HepG2 (cell line): ENCODE measurements at regions not wholly inside any gene's neighbourhood (a gene's known extent, or its start where the extent isn't known, plus 50 kb on each side); places are given as distances from the start of the nearest gene placed in this dataset.

Experiments used
- CTCF ChIP-seq: sonication (generic); formaldehyde crosslinking; IDR thresholded peaks from 2 replicates; pipeline ENCODE4 v1.5.0; 2020; ENCODE audit warnings: mild to moderate bottlenecking, missing genetic modification reagents, moderate library complexity
- FOXA3 ChIP-seq: IDR thresholded peaks from 2 replicates; pipeline ENCODE4 v1.6.1; 2016; ENCODE audit warnings: missing genetic modification reagents, missing compliant biosample characterization
- HOXA9 ChIP-seq: sonication (generic); formaldehyde crosslinking; IDR thresholded peaks from 2 replicates; pipeline ENCODE4 v1.8.1; 2022; ENCODE audit warnings: missing genetic modification reagents, mild to moderate bottlenecking, moderate library complexity, borderline replicate concordance
- RFXAP ChIP-seq: sonication (generic); formaldehyde crosslinking; IDR thresholded peaks from 2 replicates; pipeline ENCODE4 v1.4.0; 2020; ENCODE audit warnings: missing genetic modification reagents, borderline replicate concordance
- ZKSCAN5 ChIP-seq: sonication (generic); formaldehyde crosslinking; IDR thresholded peaks from 2 replicates; pipeline ENCODE4 v1.5.1; 2020; ENCODE audit warnings: mild to moderate bottlenecking, missing genetic modification reagents
- ZNF570 ChIP-seq: sonication (generic); formaldehyde crosslinking; IDR thresholded peaks from 2 replicates; pipeline ENCODE4 v1.4.0; 2020; ENCODE audit warnings: mild to moderate bottlenecking, missing genetic modification reagents, borderline replicate concordance
- ZNF687 ChIP-seq: sonication (generic); formaldehyde crosslinking; IDR thresholded peaks from 2 replicates; pipeline ENCODE4 v1.5.1; 2020; ENCODE audit warnings: mild to moderate bottlenecking, missing genetic modification reagents, moderate library complexity

GRCh38 chr2:150792780-150793300 lies 305.4 kb upstream of the RND3 start:
- TF ChIP-seq ZNF687 (CRISPR knock-in tag): no peak
- TF ChIP-seq HOXA9 (CRISPR knock-in tag): no peak
- TF ChIP-seq ZNF570 (CRISPR knock-in tag): no peak
- TF ChIP-seq ZKSCAN5 (CRISPR knock-in tag): no peak
- TF ChIP-seq RFXAP (CRISPR knock-in tag): no peak
- TF ChIP-seq CTCF: no peak
- no peak for TF ChIP-seq FOXA3 (CRISPR knock-in tag)
